A673 (cell line): ENCODE measurements at regions not wholly inside any gene's neighbourhood (a gene's known extent, or its start where the extent isn't known, plus 50 kb on each side); places are given as distances from the start of the nearest gene placed in this dataset.

ENCODE experiments used
- EZH2 ChIP-seq: fragments of 200-600 bp; sonication (generic); IDR thresholded peaks from 2 replicates; pipeline ENCODE4 v1.6.1; 2017; ENCODE audit warnings: borderline replicate concordance, low read depth, mild to moderate bottlenecking, mixed read lengths, antibody characterized with exemption, low read length; ENCODE audit not compliant: poor library complexity, severe bottlenecking
- TF ChIP-seq, protein P1 (sequence below): fragments of 300-800, 200-600 bp; sonication (generic); conservative IDR thresholded peaks from 2 replicates; pipeline ENCODE4 v1.5.1; 2017; ENCODE audit warnings: low read depth, mild to moderate bottlenecking, antibody characterized with exemption, low read length, moderate library complexity, mixed read lengths

DNA sequence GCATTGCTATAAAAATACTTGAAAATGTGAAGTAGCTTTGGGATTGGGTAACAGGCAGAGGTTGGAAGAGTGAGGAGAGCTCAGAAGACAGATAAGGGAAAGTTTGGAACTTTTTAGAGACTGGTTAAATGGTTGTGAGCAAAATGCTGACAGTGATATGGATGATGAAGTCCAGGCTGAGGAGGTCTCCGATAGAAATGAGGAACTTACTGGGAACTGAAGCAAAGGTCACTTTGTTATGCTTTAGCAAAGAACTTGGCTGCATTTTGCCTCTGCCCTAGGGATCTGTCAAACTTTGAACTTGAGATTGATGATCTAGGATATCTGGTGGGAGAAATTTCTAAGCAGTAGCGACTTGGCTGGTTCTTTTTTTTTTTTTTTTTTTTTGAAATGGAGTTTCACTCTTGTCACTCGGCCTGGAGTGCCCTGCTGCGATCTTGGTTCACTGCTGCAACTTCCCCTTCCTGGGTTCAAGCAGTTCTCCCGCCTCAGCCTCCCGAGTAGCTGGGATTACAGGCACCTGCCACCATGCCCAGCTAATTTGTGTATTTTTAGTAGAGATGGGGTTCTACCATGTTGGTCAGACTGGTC is 998.9 kb downstream of the TLE1 start:
- no peak for TF ChIP-seq EZH2
- TF ChIP-seq, protein P1, sequence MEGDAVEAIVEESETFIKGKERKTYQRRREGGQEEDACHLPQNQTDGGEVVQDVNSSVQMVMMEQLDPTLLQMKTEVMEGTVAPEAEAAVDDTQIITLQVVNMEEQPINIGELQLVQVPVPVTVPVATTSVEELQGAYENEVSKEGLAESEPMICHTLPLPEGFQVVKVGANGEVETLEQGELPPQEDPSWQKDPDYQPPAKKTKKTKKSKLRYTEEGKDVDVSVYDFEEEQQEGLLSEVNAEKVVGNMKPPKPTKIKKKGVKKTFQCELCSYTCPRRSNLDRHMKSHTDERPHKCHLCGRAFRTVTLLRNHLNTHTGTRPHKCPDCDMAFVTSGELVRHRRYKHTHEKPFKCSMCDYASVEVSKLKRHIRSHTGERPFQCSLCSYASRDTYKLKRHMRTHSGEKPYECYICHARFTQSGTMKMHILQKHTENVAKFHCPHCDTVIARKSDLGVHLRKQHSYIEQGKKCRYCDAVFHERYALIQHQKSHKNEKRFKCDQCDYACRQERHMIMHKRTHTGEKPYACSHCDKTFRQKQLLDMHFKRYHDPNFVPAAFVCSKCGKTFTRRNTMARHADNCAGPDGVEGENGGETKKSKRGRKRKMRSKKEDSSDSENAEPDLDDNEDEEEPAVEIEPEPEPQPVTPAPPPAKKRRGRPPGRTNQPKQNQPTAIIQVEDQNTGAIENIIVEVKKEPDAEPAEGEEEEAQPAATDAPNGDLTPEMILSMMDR: no peak
